ENCODE measurements at regions not wholly inside any gene's neighbourhood (a gene's known extent, or its start where the extent isn't known, plus 50 kb on each side); places are given as distances from the start of the nearest gene placed in this dataset.

- peaks cover 70% of the 10 kb centered on the region for H3K27me3 ChIP-seq
- no peaks in the 10 kb centered on the region for H3K9me3 ChIP-seq
- H3K4me1 ChIP-seq = peaks cover 0 to 19% (median 0%) of the 10 kb centered on the region in 3 donors
- no peak for TF ChIP-seq EP300 (IDR thresholded peaks at IDR 0.05)
- no peak for TF ChIP-seq POLR2AphosphoS5 (IDR thresholded peaks at IDR 0.05)
- TF ChIP-seq POLR2A (IDR thresholded peaks at IDR 0.05) = no peak
- TF ChIP-seq CTCF (IDR thresholded peaks at IDR 0.05) = no peak
- 50 to 71% methylated on average over 1 of the region's 7 CpGs for WGBS, 2 donors (ENCODE audit: low coverage in 1 of 2)
- ATAC-seq = no peak
- no peak overlapping the region for H3K27ac ChIP-seq
- no peaks in the 10 kb centered on the region for H3K36me3 ChIP-seq
- H3K4me3 ChIP-seq = no peak overlapping the region
Measured at GRCh38 chr9:135286961-135287360, 192.6 kb upstream of the PPP1R26 start.

GRCh38 chr9:135287627-135288026 is 192.0 kb upstream of the PPP1R26 start:
- no peak for TF ChIP-seq POLR2A (IDR thresholded peaks at IDR 0.05)
- ATAC-seq = no peak

GRCh38 chr9:135288054-135288453 is 191.5 kb upstream of the PPP1R26 start:
- WGBS, 2 donors (ENCODE audit: low coverage in 1 of 2) = 80% methylated on average over 12 of the region's 24 CpGs; no CpG with 5 or more reads in 1 of the 2 donors
- no peak overlapping the region for H3K27ac ChIP-seq
- H3K4me3 ChIP-seq = no peak overlapping the region
- peaks cover 67% of the 10 kb centered on the region for H3K27me3 ChIP-seq
- no peak for ATAC-seq
- no peaks in the 10 kb centered on the region for H3K36me3 ChIP-seq
- TF ChIP-seq POLR2AphosphoS5 (IDR thresholded peaks at IDR 0.05) = no peak
- no peak for TF ChIP-seq CTCF (IDR thresholded peaks at IDR 0.05)
- no peak for TF ChIP-seq POLR2A (IDR thresholded peaks at IDR 0.05)
- TF ChIP-seq EP300 (IDR thresholded peaks at IDR 0.05) = no peak
- no peaks in the 10 kb centered on the region for H3K9me3 ChIP-seq
- H3K4me1 ChIP-seq = peaks cover 0 to 8% (median 0%) of the 10 kb centered on the region in 3 donors

More at GRCh38 chr9:135287627-135288026, 192.0 kb upstream of the PPP1R26 start:
- Histone ChIP-seq H3K4me1 (peaks cover 0 to 12% (median 0%) of the 10 kb centered on the region in 3 donors), H3K36me3 (no peaks in the 10 kb centered on the region), H3K4me3 (no peak overlapping the region), H3K27me3 (peaks cover 69% of the 10 kb centered on the region), H3K9me3 (no peaks in the 10 kb centered on the region), H3K27ac (no peak overlapping the region)
- WGBS, 2 donors (ENCODE audit: low coverage in 1 of 2) = 83 to 100% methylated on average over 1 to 3 of the region's 16 CpGs

GRCh38 chr9:135289081-135289491 is 190.5 kb upstream of the PPP1R26 start:
- Histone ChIP-seq H3K4me3 (no peak overlapping the region), H3K9me3 (no peaks in the 10 kb centered on the region), H3K4me1 (no peaks in the 10 kb centered on the region), H3K27ac (no peak overlapping the region), H3K27me3 (peaks cover 69% of the 10 kb centered on the region), H3K36me3 (no peaks in the 10 kb centered on the region)
- 20 to 66% methylated on average over 1 to 9 of the region's 17 CpGs for WGBS, 2 donors (ENCODE audit: low coverage in 1 of 2)
- TF ChIP-seq POLR2A (IDR thresholded peaks at IDR 0.05) = no peak
- no peak for ATAC-seq

GRCh38 chr9:135290086-135290485 is 189.5 kb upstream of the PPP1R26 start:
- H3K36me3 ChIP-seq = no peaks in the 10 kb centered on the region
- no peak overlapping the region for H3K4me3 ChIP-seq
- 82% methylated on average over 3 of the region's 9 CpGs; no CpG with 5 or more reads in 1 of the 2 donors for WGBS, 2 donors (ENCODE audit: low coverage in 1 of 2)
- ATAC-seq = no peak
- no peaks in the 10 kb centered on the region for H3K9me3 ChIP-seq
- TF ChIP-seq POLR2A (IDR thresholded peaks at IDR 0.05) = no peak
- TF ChIP-seq POLR2AphosphoS5 (IDR thresholded peaks at IDR 0.05) = no peak
- no peak for TF ChIP-seq EP300 (IDR thresholded peaks at IDR 0.05)
- TF ChIP-seq CTCF (IDR thresholded peaks at IDR 0.05) = no peak
- H3K4me1 ChIP-seq = no peaks in the 10 kb centered on the region
- peaks cover 67% of the 10 kb centered on the region for H3K27me3 ChIP-seq
- no peak overlapping the region for H3K27ac ChIP-seq

GRCh38 chr9:135290566-135290965 is 189.0 kb upstream of the PPP1R26 start:
- no peak for ATAC-seq
- H3K27ac ChIP-seq = no peak overlapping the region
- no peak overlapping the region for H3K4me3 ChIP-seq
- no peak for TF ChIP-seq POLR2A (IDR thresholded peaks at IDR 0.05)
- no peak for TF ChIP-seq CTCF (IDR thresholded peaks at IDR 0.05)
- TF ChIP-seq POLR2AphosphoS5 (IDR thresholded peaks at IDR 0.05) = no peak
- TF ChIP-seq EP300 (IDR thresholded peaks at IDR 0.05) = no peak
- 56 to 65% methylated on average over 5 to 9 of the region's 9 CpGs for WGBS, 2 donors (ENCODE audit: low coverage in 1 of 2)
- H3K4me1 ChIP-seq = no peaks in the 10 kb centered on the region
- H3K36me3 ChIP-seq = no peaks in the 10 kb centered on the region
- H3K9me3 ChIP-seq = no peaks in the 10 kb centered on the region
- peaks cover 69% of the 10 kb centered on the region for H3K27me3 ChIP-seq
